ENCODE measurements at regions not wholly inside any gene's neighbourhood (a gene's known extent, or its start where the extent isn't known, plus 50 kb on each side); places are given as distances from the start of the nearest gene placed in this dataset.
A peak's percentile ranks its signal among the peaks of the same experiment; 100 is the strongest.

GRCh38 chr4:14196131-14196530, 568.6 kb upstream of the BOD1L1 start:
- H3K4me2 ChIP-seq, result no peak overlapping the region
- H3K27ac Mint-ChIP-seq, result no peak overlapping the region
- H3K4me1 Mint-ChIP-seq, result no peaks in the 10 kb centered on the region
- peak; percentile 73 for DNase-seq (ENCODE audit: low spot score)
- H3K4me3 ChIP-seq, result no peak overlapping the region
- no peak overlapping the region for H3K27ac ChIP-seq (ENCODE audit: low read depth)
- no peak overlapping the region for H3K4me3 Mint-ChIP-seq
- peak; percentile 70 for ATAC-seq
- H3K9me3 Mint-ChIP-seq, result no peaks in the 10 kb centered on the region
- H3K4me1 ChIP-seq (ENCODE audit: insufficient read depth), result no peaks in the 10 kb centered on the region
- no peak overlapping the region for H2AFZ ChIP-seq
- no peaks in the 10 kb centered on the region for H3K79me2 ChIP-seq (replicated peaks; ENCODE audit: insufficient read depth)
- no peaks in the 10 kb centered on the region for H3K27me3 Mint-ChIP-seq (ENCODE audit: insufficient read depth, low read depth, poor library complexity)
- no peaks in the 10 kb centered on the region for H3K36me3 ChIP-seq (ENCODE audit: insufficient read depth)
- TF ChIP-seq REST (IDR thresholded peaks at IDR 0.05; ENCODE audit: unreplicated experiment), result peak; percentile 96
- no peak for TF ChIP-seq ETS1 (IDR thresholded peaks at IDR 0.05)
- TF ChIP-seq JUNB (IDR thresholded peaks at IDR 0.05; ENCODE audit: unreplicated experiment), result no peak
- H3K27me3 ChIP-seq (ENCODE audit: insufficient read depth), result no peaks in the 10 kb centered on the region
- H3F3A ChIP-seq (replicated peaks; ENCODE audit: low read depth), result no peaks in the 10 kb centered on the region
- no peaks in the 10 kb centered on the region for H3K9me2 ChIP-seq (ENCODE audit: insufficient read depth)
- no peaks in the 10 kb centered on the region for H4K20me1 ChIP-seq (replicated peaks; ENCODE audit: insufficient read depth)
- no peaks in the 10 kb centered on the region for H3K36me3 Mint-ChIP-seq (ENCODE audit: low read depth)

DNA sequence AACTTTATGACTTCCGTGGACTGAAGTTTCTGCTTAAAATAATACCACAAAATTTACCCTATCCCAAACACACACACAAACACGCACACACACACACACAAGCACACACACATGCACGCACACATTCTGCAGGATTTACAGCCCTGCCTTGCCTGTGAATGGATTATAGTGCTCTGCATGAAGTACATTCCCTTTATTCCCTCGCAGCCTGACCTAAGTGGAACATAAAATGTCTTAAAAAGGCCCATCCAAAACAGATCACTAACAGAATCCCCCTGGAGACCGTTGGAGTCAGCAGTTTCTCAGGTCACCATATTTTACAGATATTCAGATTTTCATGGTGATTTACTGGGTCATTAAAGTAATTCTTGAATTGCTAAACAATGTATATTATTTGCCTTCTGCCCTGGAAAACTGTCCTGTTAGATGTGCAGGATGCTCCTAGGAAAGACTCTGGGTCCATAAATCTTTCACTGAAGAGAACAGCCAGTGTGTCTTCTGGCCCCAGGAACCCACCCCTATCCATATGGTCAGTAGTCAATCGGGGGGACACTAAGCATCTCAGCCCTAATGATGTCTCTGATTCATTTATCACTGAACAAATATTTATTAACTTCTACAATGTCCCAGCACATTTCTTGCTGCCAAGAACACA, 587.7 kb upstream of the BOD1L1 start:
- no peak overlapping the region for H3K4me2 ChIP-seq
- no peaks in the 10 kb centered on the region for H3K79me2 ChIP-seq (replicated peaks; ENCODE audit: insufficient read depth)
- H3K9me2 ChIP-seq (ENCODE audit: insufficient read depth), result no peaks in the 10 kb centered on the region
- H2AFZ ChIP-seq, result no peak overlapping the region
- Mint-ChIP-seq H3K9me3 (peaks cover 31% of the 10 kb centered on the region), H3K27me3 (ENCODE audit: insufficient read depth, low read depth, poor library complexity) (no peaks in the 10 kb centered on the region), H3K4me3 (no peak overlapping the region), H3K27ac (no peak overlapping the region), H3K4me1 (no peaks in the 10 kb centered on the region; the same call in 2 of the 3 replicates), H3K36me3 (ENCODE audit: low read depth) (peaks cover 16% of the 10 kb centered on the region)
- no peaks in the 10 kb centered on the region for H3K4me1 ChIP-seq (ENCODE audit: insufficient read depth)
- DNase-seq (ENCODE audit: low spot score), result no peak
- no peaks in the 10 kb centered on the region; the same call in 1 of the 2 replicates for H3K36me3 ChIP-seq (ENCODE audit: insufficient read depth)
- no peak overlapping the region for H3K27ac ChIP-seq (ENCODE audit: low read depth)
- no peaks in the 10 kb centered on the region for H3K27me3 ChIP-seq (ENCODE audit: insufficient read depth)
- no peaks in the 10 kb centered on the region for H3F3A ChIP-seq (replicated peaks; ENCODE audit: low read depth)
- H3K4me3 ChIP-seq, result no peak overlapping the region
- no peak for ATAC-seq
- H4K20me1 ChIP-seq (replicated peaks; ENCODE audit: insufficient read depth), result no peaks in the 10 kb centered on the region
- no peak for TF ChIP-seq JUNB (IDR thresholded peaks at IDR 0.05; ENCODE audit: unreplicated experiment)
- TF ChIP-seq, protein P1, sequence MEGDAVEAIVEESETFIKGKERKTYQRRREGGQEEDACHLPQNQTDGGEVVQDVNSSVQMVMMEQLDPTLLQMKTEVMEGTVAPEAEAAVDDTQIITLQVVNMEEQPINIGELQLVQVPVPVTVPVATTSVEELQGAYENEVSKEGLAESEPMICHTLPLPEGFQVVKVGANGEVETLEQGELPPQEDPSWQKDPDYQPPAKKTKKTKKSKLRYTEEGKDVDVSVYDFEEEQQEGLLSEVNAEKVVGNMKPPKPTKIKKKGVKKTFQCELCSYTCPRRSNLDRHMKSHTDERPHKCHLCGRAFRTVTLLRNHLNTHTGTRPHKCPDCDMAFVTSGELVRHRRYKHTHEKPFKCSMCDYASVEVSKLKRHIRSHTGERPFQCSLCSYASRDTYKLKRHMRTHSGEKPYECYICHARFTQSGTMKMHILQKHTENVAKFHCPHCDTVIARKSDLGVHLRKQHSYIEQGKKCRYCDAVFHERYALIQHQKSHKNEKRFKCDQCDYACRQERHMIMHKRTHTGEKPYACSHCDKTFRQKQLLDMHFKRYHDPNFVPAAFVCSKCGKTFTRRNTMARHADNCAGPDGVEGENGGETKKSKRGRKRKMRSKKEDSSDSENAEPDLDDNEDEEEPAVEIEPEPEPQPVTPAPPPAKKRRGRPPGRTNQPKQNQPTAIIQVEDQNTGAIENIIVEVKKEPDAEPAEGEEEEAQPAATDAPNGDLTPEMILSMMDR (conservative IDR thresholded peaks at IDR 0.05; ENCODE audit: low read depth in 2 of 2), result no peak
- TF ChIP-seq EZH2 (IDR thresholded peaks at IDR 0.05; ENCODE audit: low read depth, unreplicated experiment), result no peak
- no peak for TF ChIP-seq ZNF462 (CRISPR knock-in tag; IDR thresholded peaks at IDR 0.05)
- TF ChIP-seq ETS1 (IDR thresholded peaks at IDR 0.05), result no peak

Data from GM23338 (cell line).